Endothelial cell of umbilical vein (primary cell): ENCODE measurements at regions not wholly inside any gene's neighbourhood (a gene's known extent, or its start where the extent isn't known, plus 50 kb on each side); places are given as distances from the start of the nearest gene placed in this dataset.

Experiments
- BruUV-seq: library from RNA; stranded (reverse); fragments of 400-500 nt; replicated peaks from 2 replicates; lab custom pipeline; 2021; lab: Mats Ljungman, UMichigan
- CTCF ChIA-PET: fragments of 300-600, 350-600 bp; sonication (Branson Sonifier 250); formaldehyde crosslinking; loops from one replicate; lab custom pipeline; 2021; ENCODE audit warnings: antibody characterized with exemption, inconsistent platforms; lab: Charles Lee
- POLR2A ChIA-PET: fragments of 300-600, 350-600 bp; sonication (Branson Sonifier 250); formaldehyde crosslinking; loops from one replicate; lab custom pipeline; 2021; ENCODE audit warnings: antibody characterized with exemption, inconsistent platforms; lab: Charles Lee
- DNase-seq: peaks from one replicate; pipeline ENCODE4 v3.0.0-alpha.2; 2011; ENCODE audit warnings: low read depth, low spot score
- FAIRE-seq: peaks from 2 replicates; lab custom pipeline; 2011; peaks lifted over from hg19 to GRCh38; lab: Jason Lieb, UNC
- H2AFZ ChIP-seq: 2 replicates; pipeline ENCODE4 v1.6.0; 2012; ENCODE audit warnings: low read depth, low read length, control low read depth, inconsistent platforms
- H3K27ac ChIP-seq: 2 replicates; pipeline ENCODE4 v1.5.1; 2011; ENCODE audit warnings: low read depth, mild to moderate bottlenecking, control low read depth, low read length, moderate library complexity; ENCODE audit not compliant: insufficient read depth
- H3K27me3 ChIP-seq, 2 experiments: 2 replicates each; pipeline versions ENCODE4 v1.6.0 to v1.6.1; 2011; ENCODE audit warnings: low read length in 2 of 2, mixed read lengths in 1 of 2; ENCODE audit not compliant: control insufficient read depth in 2 of 2, insufficient read depth in 2 of 2
- H3K36me3 ChIP-seq, 2 experiments: 2 replicates in 1 of 2; 3 replicates in 1 of 2; pipeline ENCODE4 v1.5.1; 2011; ENCODE audit warnings: low read length in 2 of 2, mild to moderate bottlenecking in 1 of 2, moderate library complexity in 1 of 2; ENCODE audit not compliant: control insufficient read depth in 2 of 2, insufficient read depth in 2 of 2; ENCODE audit errors: extremely low read depth in 1 of 2
- H3K4me1 ChIP-seq: 3 replicates; pipeline ENCODE4 v1.5.1; 2011; ENCODE audit warnings: mild to moderate bottlenecking, low read length; ENCODE audit not compliant: control insufficient read depth, insufficient read depth; ENCODE audit errors: extremely low read depth
- H3K4me2 ChIP-seq: 2 replicates; pipeline ENCODE4 v1.6.1; 2011; ENCODE audit warnings: low read length, control low read depth, mixed read lengths; ENCODE audit not compliant: insufficient read depth
- H3K4me3 ChIP-seq, 3 experiments: fragments of 200-600 bp in 1 of 3; sonication (generic), shearing (Covaris generic) in 1 of 3; replicated peaks in 1 of 3; 2 replicates each; pipeline ENCODE4 v1.5.1; 2011 to 2016; ENCODE audit warnings: control low read depth in 3 of 3, low read length in 3 of 3, mild to moderate bottlenecking in 2 of 3, inconsistent platforms in 1 of 3, low read depth in 1 of 3, moderate library complexity in 1 of 3; ENCODE audit not compliant: insufficient read depth in 1 of 3
- H3K79me2 ChIP-seq: 2 replicates; pipeline ENCODE4 v1.6.0; 2012; ENCODE audit warnings: low read length, inconsistent platforms; ENCODE audit not compliant: control insufficient read depth, insufficient read depth
- H3K9ac ChIP-seq: replicated peaks from 2 replicates; pipeline ENCODE3; 2011; ENCODE audit warnings: low read length, control low read depth; ENCODE audit not compliant: insufficient read depth; ENCODE audit errors: extremely low read depth
- H3K9me1 ChIP-seq: replicated peaks from 3 replicates; pipeline ENCODE4 v1.6.0; 2011; ENCODE audit warnings: mild to moderate bottlenecking, low read length; ENCODE audit not compliant: control insufficient read depth, insufficient read depth; ENCODE audit errors: extremely low read depth
- H3K9me3 ChIP-seq: replicated peaks from 2 replicates; pipeline ENCODE4 v1.5.1; 2012; ENCODE audit warnings: low read length, inconsistent platforms; ENCODE audit not compliant: control insufficient read depth, insufficient read depth
- H4K20me1 ChIP-seq: replicated peaks from 2 replicates; pipeline ENCODE3; 2011; ENCODE audit warnings: mild to moderate bottlenecking, low read length; ENCODE audit not compliant: control insufficient read depth, insufficient read depth; ENCODE audit errors: extremely low read depth
- EZH2 ChIP-seq: IDR thresholded peaks from 2 replicates; pipeline ENCODE4 v1.6.1; 2012; ENCODE audit warnings: borderline replicate concordance, low read depth, mild to moderate bottlenecking, moderate library complexity, low read length, inconsistent platforms; ENCODE audit not compliant: severe bottlenecking
- FOS ChIP-seq: IDR thresholded peaks from 2 replicates; pipeline ENCODE4 v1.6.1; 2011; ENCODE audit warnings: mild to moderate bottlenecking, low read length, moderate library complexity, borderline replicate concordance; ENCODE audit not compliant: insufficient read depth
- GATA2 ChIP-seq: IDR thresholded peaks from 2 replicates; pipeline ENCODE4 v1.7.0; 2011; ENCODE audit warnings: low read depth, mild to moderate bottlenecking, moderate library complexity, mixed read lengths, low read length; ENCODE audit not compliant: insufficient read length, insufficient read depth
- JUN ChIP-seq: IDR thresholded peaks from 2 replicates; pipeline ENCODE4 v1.6.1; 2011; ENCODE audit warnings: borderline replicate concordance, low read depth; ENCODE audit not compliant: insufficient read length, insufficient read depth
- MAX ChIP-seq: IDR thresholded peaks from 2 replicates; pipeline ENCODE4 v1.6.1; 2011; ENCODE audit not compliant: insufficient read depth, insufficient read length
- MYC ChIP-seq: IDR thresholded peaks from one replicate; pipeline ENCODE4 v1.6.1; 2011; ENCODE audit warnings: mild to moderate bottlenecking, low read depth, low read length
- POLR2A ChIP-seq: IDR thresholded peaks from 2 replicates; pipeline ENCODE4 v1.6.1; 2012; ENCODE audit warnings: low read depth, mild to moderate bottlenecking, control low read depth, low read length
- POLR2AphosphoS5 ChIP-seq: IDR thresholded peaks from 2 replicates; pipeline ENCODE4 v1.6.1; 2012; ENCODE audit warnings: low read depth, mild to moderate bottlenecking, control low read depth, low read length, moderate library complexity; ENCODE audit not compliant: insufficient read depth
- dilution Hi-C: fragments of 300-500 bp; cut with MboI; formaldehyde crosslinking; loops from one replicate; pipeline ENCODE4 v1.15.0; 2019; ENCODE audit warnings: low sequenced_read_pairs; ENCODE audit not compliant: extremely low pct_ligation_motif_present
- intact Hi-C: fragments of 100-400 bp; cut with micrococcal nuclease; formaldehyde crosslinking; loops from one replicate; pipeline ENCODE4 v1.10.0; 2022
- TF ChIP-seq, protein P1 (sequence below), 2 donors: IDR thresholded peaks; 1 replicate in 1 of 2; 2 replicates in 1 of 2; pipeline ENCODE4 v1.5.1; 2011; ENCODE audit warnings: low read length in 2 of 2, mild to moderate bottlenecking in 2 of 2, moderate library complexity in 2 of 2, control low read depth in 1 of 2, inconsistent platforms in 1 of 2, low read depth in 1 of 2; ENCODE audit not compliant: insufficient read depth in 1 of 2; ENCODE audit errors: extremely low read depth in 1 of 2

- TF ChIP-seq JUN (no peak), EZH2 (no peak), MAX (no peak), FOS (no peak), POLR2A (no peak), POLR2AphosphoS5 (no peak), GATA2 (no peak), MYC (no peak)
- TF ChIP-seq, protein P1, sequence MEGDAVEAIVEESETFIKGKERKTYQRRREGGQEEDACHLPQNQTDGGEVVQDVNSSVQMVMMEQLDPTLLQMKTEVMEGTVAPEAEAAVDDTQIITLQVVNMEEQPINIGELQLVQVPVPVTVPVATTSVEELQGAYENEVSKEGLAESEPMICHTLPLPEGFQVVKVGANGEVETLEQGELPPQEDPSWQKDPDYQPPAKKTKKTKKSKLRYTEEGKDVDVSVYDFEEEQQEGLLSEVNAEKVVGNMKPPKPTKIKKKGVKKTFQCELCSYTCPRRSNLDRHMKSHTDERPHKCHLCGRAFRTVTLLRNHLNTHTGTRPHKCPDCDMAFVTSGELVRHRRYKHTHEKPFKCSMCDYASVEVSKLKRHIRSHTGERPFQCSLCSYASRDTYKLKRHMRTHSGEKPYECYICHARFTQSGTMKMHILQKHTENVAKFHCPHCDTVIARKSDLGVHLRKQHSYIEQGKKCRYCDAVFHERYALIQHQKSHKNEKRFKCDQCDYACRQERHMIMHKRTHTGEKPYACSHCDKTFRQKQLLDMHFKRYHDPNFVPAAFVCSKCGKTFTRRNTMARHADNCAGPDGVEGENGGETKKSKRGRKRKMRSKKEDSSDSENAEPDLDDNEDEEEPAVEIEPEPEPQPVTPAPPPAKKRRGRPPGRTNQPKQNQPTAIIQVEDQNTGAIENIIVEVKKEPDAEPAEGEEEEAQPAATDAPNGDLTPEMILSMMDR (IDR thresholded peaks at IDR 0.05; ENCODE audit: extremely low read depth in 1 of 2, insufficient read depth in 1 of 2, low read depth in 1 of 2, low read length in 2 of 2) = no peak
- Histone ChIP-seq H3K27ac (no peak overlapping the region), H4K20me1 (no peaks in the 10 kb centered on the region), H3K4me1 (no peaks in the 10 kb centered on the region), H2AFZ (no peak overlapping the region), H3K9me3 (peaks cover 3% of the 10 kb centered on the region), H3K9me1 (no peaks in the 10 kb centered on the region), H3K27me3 (no peaks in the 10 kb centered on the region), H3K36me3 (no peaks in the 10 kb centered on the region), H3K4me3 (no peak overlapping the region), H3K9ac (no peak overlapping the region), H3K79me2 (no peaks in the 10 kb centered on the region), H3K4me2 (no peak overlapping the region)
- no peak for FAIRE-seq
- intact Hi-C loops = no loop called here
- DNase-seq = no peak
- dilution Hi-C loops = no loop called here
- no TSS peak for BruUV-seq
- ChIA-PET CTCF (no interaction called here), POLR2A (no interaction called here)
These were observed 247.8 kb downstream of the CD83 start for GRCh38 chr6:14365393-14365792.
